ENCODE measurements at regions not wholly inside any gene's neighbourhood (a gene's known extent, or its start where the extent isn't known, plus 50 kb on each side); places are given as distances from the start of the nearest gene placed in this dataset.

DNA sequence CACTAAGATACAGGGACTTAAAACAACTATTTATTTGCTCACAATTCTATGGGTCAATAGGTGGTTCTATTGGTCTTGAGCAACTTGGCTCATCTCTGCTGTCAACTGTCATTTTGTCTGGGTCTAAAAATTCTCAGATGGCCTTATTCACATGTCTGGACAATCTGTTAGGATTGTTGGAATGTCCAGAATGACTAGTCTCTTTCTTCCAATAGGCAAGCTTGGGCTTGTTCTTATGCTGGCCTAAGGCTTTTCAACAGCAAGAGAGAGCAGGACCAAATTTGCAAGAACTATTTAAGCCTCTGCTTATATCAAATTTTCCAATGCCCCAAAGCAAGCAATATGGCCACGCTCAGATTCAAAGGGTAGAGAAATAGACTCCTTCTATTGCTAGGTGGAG, 240.9 kb downstream of the KIF2B start:
- DNase-seq (ENCODE audit: low read depth, low spot score) (no peak), ATAC-seq (no peak), FAIRE-seq (no peak)
- Histone ChIP-seq H3K79me2 (ENCODE audit: control insufficient read depth, insufficient read depth, low read length) (no peaks in the 10 kb centered on the region), H3K27ac (ENCODE audit: control insufficient read depth, insufficient read depth) (no peak overlapping the region), H2AFZ (ENCODE audit: control insufficient read depth, low read depth, low read length) (no peak overlapping the region), H3K4me2 (ENCODE audit: control insufficient read depth, insufficient read depth) (no peak overlapping the region), H4K20me1 (ENCODE audit: control insufficient read depth, insufficient read depth) (no peaks in the 10 kb centered on the region), H3K4me1 (ENCODE audit: control insufficient read depth, insufficient read depth, low read length) (no peaks in the 10 kb centered on the region), H3K9ac (ENCODE audit: control insufficient read depth, insufficient read depth, low read length) (no peak overlapping the region), H3K4me3 (no peak overlapping the region), H3K27me3 (replicated peaks in 1 of 2; ENCODE audit: control insufficient read depth in 2 of 2, insufficient read depth in 2 of 2, low read length in 1 of 2) (no peaks in the 10 kb centered on the region), H3K36me3 (ENCODE audit: control insufficient read depth in 2 of 2, insufficient read depth in 2 of 2, low read length in 1 of 2) (no peaks in the 10 kb centered on the region), H3K9me3 (replicated peaks; ENCODE audit: control insufficient read depth, insufficient read depth, low read length) (no peaks in the 10 kb centered on the region)
- ChIA-PET SMC1A (ENCODE audit: uncharacterized antibody, unreplicated experiment) (no interaction called here), RAD21 (ENCODE audit: unreplicated experiment) (no interaction called here), POLR2A (no interaction called here), CTCF (no interaction called here)
- TF ChIP-seq SUZ12 (IDR thresholded peaks at IDR 0.05; ENCODE audit: unreplicated experiment) (no peak), MYB (IDR thresholded peaks at IDR 0.05; ENCODE audit: borderline replicate concordance, low read depth, low read length) (no peak), ZNF687 (IDR thresholded peaks at IDR 0.05) (no peak), CREB1 (IDR thresholded peaks at IDR 0.05; ENCODE audit: low read depth) (no peak)
- 0% methylated on average over 1 of the region's 1 CpG for WGBS (ENCODE audit: insufficient coverage, insufficient replicate concordance, low lambda C conversion rate, missing lambda C conversion rate)
- BruUV-seq (replicated peaks): no TSS peak
- in situ Hi-C loops (cut with MboI) (no loop called here), intact Hi-C loops (cut with micrococcal nuclease; ENCODE audit: unreplicated experiment) (no loop called here)

- Histone ChIP-seq H3K9ac (ENCODE audit: control insufficient read depth, insufficient read depth, low read length) (no peak overlapping the region), H3K79me2 (ENCODE audit: control insufficient read depth, insufficient read depth, low read length) (no peaks in the 10 kb centered on the region), H3K9me3 (replicated peaks; ENCODE audit: control insufficient read depth, insufficient read depth, low read length) (no peaks in the 10 kb centered on the region), H4K20me1 (ENCODE audit: control insufficient read depth, insufficient read depth) (no peaks in the 10 kb centered on the region), H3K4me2 (ENCODE audit: control insufficient read depth, insufficient read depth) (no peak overlapping the region), H3K4me3 (no peak overlapping the region), H3K27ac (ENCODE audit: control insufficient read depth, insufficient read depth) (no peak overlapping the region), H3K36me3 (ENCODE audit: control insufficient read depth in 2 of 2, insufficient read depth in 2 of 2, low read length in 1 of 2) (no peaks in the 10 kb centered on the region), H3K4me1 (ENCODE audit: control insufficient read depth, insufficient read depth, low read length) (no peaks in the 10 kb centered on the region), H2AFZ (ENCODE audit: control insufficient read depth, low read depth, low read length) (no peak overlapping the region), H3K27me3 (replicated peaks in 1 of 2; ENCODE audit: control insufficient read depth in 2 of 2, insufficient read depth in 2 of 2, low read length in 1 of 2) (no peaks in the 10 kb centered on the region)
- no peak for ATAC-seq
- ChIA-PET CTCF (no interaction called here), RAD21 (ENCODE audit: unreplicated experiment) (no interaction called here), POLR2A (no interaction called here), SMC1A (ENCODE audit: uncharacterized antibody, unreplicated experiment) (no interaction called here)
- in situ Hi-C loops (cut with MboI): no loop called here
- BruUV-seq (replicated peaks): no TSS peak
- no peak for FAIRE-seq
- intact Hi-C loops (cut with micrococcal nuclease; ENCODE audit: unreplicated experiment): no loop called here
- WGBS (ENCODE audit: insufficient coverage, insufficient replicate concordance, low lambda C conversion rate, missing lambda C conversion rate): 0% methylated on average over 1 of the region's 1 CpG
- DNase-seq (ENCODE audit: low read depth, low spot score): no peak
- no peak for TF ChIP-seq EZH2 (IDR thresholded peaks at IDR 0.05; ENCODE audit: borderline replicate concordance, control insufficient read depth, low read depth, low read length)
- TF ChIP-seq, protein P1, sequence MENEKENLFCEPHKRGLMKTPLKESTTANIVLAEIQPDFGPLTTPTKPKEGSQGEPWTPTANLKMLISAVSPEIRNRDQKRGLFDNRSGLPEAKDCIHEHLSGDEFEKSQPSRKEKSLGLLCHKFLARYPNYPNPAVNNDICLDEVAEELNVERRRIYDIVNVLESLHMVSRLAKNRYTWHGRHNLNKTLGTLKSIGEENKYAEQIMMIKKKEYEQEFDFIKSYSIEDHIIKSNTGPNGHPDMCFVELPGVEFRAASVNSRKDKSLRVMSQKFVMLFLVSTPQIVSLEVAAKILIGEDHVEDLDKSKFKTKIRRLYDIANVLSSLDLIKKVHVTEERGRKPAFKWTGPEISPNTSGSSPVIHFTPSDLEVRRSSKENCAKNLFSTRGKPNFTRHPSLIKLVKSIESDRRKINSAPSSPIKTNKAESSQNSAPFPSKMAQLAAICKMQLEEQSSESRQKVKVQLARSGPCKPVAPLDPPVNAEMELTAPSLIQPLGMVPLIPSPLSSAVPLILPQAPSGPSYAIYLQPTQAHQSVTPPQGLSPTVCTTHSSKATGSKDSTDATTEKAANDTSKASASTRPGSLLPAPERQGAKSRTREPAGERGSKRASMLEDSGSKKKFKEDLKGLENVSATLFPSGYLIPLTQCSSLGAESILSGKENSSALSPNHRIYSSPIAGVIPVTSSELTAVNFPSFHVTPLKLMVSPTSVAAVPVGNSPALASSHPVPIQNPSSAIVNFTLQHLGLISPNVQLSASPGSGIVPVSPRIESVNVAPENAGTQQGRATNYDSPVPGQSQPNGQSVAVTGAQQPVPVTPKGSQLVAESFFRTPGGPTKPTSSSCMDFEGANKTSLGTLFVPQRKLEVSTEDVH (IDR thresholded peaks at IDR 0.05; ENCODE audit: low read depth, partially characterized antibody): no peak
- TF ChIP-seq ZNF274 (IDR thresholded peaks at IDR 0.05; ENCODE audit: insufficient read depth, insufficient read length): no peak
- TF ChIP-seq HSF1 (IDR thresholded peaks at IDR 0.05; ENCODE audit: low read depth, low read length): no peak
- no peak for TF ChIP-seq CBFB (IDR thresholded peaks at IDR 0.05; ENCODE audit: low read depth)
Measured at GRCh38 chr17:54085020-54085419, 262.3 kb downstream of the KIF2B start.

Measured in GM12878 (cell line).